ENCODE measurements at regions not wholly inside any gene's neighbourhood (a gene's known extent, or its start where the extent isn't known, plus 50 kb on each side); places are given as distances from the start of the nearest gene placed in this dataset.

DNA sequence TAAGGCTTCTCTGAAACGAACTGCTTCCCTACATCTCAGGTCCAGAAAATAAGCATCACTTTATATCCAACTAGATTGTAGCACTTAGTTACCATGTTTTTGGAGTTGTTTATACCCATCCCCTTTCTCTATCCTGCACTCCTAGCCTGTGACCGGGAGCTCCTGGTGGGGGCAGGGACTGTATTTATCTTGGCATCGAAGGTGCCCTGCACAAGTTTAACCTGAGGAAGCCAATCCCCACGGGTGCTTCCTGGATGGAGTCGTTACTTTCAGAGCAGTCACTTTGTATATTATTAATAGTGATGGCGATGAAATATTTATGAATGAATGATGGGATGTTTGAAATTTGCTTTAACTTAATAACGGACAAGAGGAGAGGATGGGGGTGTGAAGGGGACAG, 73.9 kb downstream of the KLHDC7A start:
- peaks cover 0 to 12% of the 10 kb centered on the region in 2 donors for H3K27me3 ChIP-seq
- no peak for TF ChIP-seq CTCF (IDR thresholded peaks at IDR 0.05)
- H3K4me1 ChIP-seq: peaks cover 0 to 6% of the 10 kb centered on the region in 2 donors
- H3K36me3 ChIP-seq: no peaks in the 10 kb centered on the region
- no peak overlapping the region for H3K27ac ChIP-seq
- H3K9me3 ChIP-seq: no peaks in the 10 kb centered on the region
- H3K4me3 ChIP-seq: no peak overlapping the region
- DNase-seq (ENCODE audit: low spot score): no peak

- Histone ChIP-seq H3K36me3 (no peaks in the 10 kb centered on the region), H3K9me3 (no peaks in the 10 kb centered on the region), H3K27me3 (peaks cover 0 to 12% of the 10 kb centered on the region in 2 donors), H3K4me3 (no peak overlapping the region), H3K4me1 (peaks cover 0 to 6% of the 10 kb centered on the region in 2 donors), H3K27ac (no peak overlapping the region)
- TF ChIP-seq CTCF (IDR thresholded peaks at IDR 0.05): no peak
- no peak for DNase-seq (ENCODE audit: low spot score)
Measured at GRCh38 chr1:18555036-18555435, 74.3 kb downstream of the KLHDC7A start.

GRCh38 chr1:18556364-18556763, 74.3 kb upstream of the PAX7 start:
- H3K9me3 ChIP-seq: no peaks in the 10 kb centered on the region
- H3K27me3 ChIP-seq: peaks cover 0 to 12% of the 10 kb centered on the region in 2 donors
- TF ChIP-seq CTCF (IDR thresholded peaks at IDR 0.05): peak in 1 of 2 donors; percentile 39
- no peaks in the 10 kb centered on the region for H3K36me3 ChIP-seq
- H3K4me3 ChIP-seq: no peak overlapping the region
- H3K4me1 ChIP-seq: peaks cover 0 to 6% of the 10 kb centered on the region in 2 donors
- H3K27ac ChIP-seq: no peak overlapping the region
- no peak for DNase-seq (ENCODE audit: low spot score)

DNA sequence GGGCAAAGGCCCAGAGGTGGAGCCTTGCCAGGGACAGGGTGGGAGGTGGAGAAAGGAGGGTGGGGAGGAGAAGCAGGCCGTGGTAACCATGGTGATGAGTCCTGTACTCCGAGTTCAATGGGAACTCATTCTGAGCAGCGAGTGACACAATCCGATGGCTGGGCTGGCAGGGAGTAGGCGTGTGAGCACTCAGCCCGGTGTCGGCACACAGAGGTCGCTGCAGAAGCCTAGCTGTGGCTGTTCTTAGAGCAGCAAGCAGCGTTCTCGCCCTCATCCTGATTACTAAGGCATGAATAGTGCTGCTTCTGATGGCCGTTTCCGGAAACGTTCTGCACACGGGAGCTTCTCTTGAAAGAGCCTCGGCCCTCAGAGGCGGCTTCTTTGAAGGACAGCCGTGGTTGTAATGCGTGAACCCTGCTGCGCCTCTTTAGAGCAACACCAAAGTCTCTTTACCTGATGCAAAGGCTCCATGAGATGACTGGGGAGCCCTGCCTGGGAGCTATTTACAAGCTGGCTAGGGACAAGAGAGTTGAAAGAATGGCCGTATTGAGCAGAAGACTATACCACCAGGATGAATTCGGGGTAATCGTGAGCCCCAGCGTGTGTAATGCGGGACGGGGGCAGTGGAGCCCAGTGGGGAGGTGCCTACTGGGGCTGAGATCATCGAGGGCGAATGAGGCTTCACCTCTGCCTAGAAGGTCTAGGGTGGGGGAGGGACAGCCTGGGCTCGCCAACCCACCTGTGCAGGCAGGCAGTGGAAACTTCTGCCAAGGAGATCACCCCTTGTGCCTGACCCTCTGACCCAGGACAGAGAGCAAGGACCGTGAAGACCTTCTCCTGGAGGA, 72.8 kb upstream of the PAX7 start:
- no peak for TF ChIP-seq CTCF (IDR thresholded peaks at IDR 0.05)
- no peak overlapping the region for H3K27ac ChIP-seq
- H3K27me3 ChIP-seq: peaks cover 0 to 12% of the 10 kb centered on the region in 2 donors
- H3K4me1 ChIP-seq: peaks cover 0 to 6% of the 10 kb centered on the region in 2 donors
- H3K9me3 ChIP-seq: no peaks in the 10 kb centered on the region
- H3K4me3 ChIP-seq: no peak overlapping the region
- no peaks in the 10 kb centered on the region for H3K36me3 ChIP-seq
- no peak for DNase-seq (ENCODE audit: low spot score)

- Histone ChIP-seq H3K4me3 (no peak overlapping the region), H3K36me3 (no peaks in the 10 kb centered on the region), H3K27me3 (peaks cover 0 to 12% of the 10 kb centered on the region in 2 donors), H3K27ac (no peak overlapping the region), H3K9me3 (no peaks in the 10 kb centered on the region), H3K4me1 (peaks cover 0 to 6% of the 10 kb centered on the region in 2 donors)
- TF ChIP-seq CTCF (IDR thresholded peaks at IDR 0.05): no peak
- DNase-seq (ENCODE audit: low spot score): no peak
Measured at GRCh38 chr1:18560692-18561091, 70.0 kb upstream of the PAX7 start.

Data from right atrium auricular region (tissue), 2 donors.